Activated CD8-positive, alpha-beta T cell treated with anti-CD3 and anti-CD28 coated beads for 36 hours (primary cell): ENCODE measurements at regions not wholly inside any gene's neighbourhood (a gene's known extent, or its start where the extent isn't known, plus 50 kb on each side); places are given as distances from the start of the nearest gene placed in this dataset.

ENCODE experiments used
- ATAC-seq: fragments of 200-7000 bp; cut with Tn5 transposase; one replicate; pipeline ENCODE4 v1.10.0; 2021; ENCODE audit warnings: mild to moderate bottlenecking, moderate library complexity
- CTCF ChIA-PET: fragments of 350-600 bp; sonication (Branson Sonifier 250); formaldehyde crosslinking; loops from one replicate; lab custom pipeline; 2021; ENCODE audit warnings: antibody characterized with exemption; lab: Charles Lee
- POLR2A ChIA-PET: fragments of 350-600 bp; sonication (Branson Sonifier 250); formaldehyde crosslinking; loops from one replicate; lab custom pipeline; 2021; ENCODE audit warnings: antibody characterized with exemption; lab: Charles Lee
- DNase-seq: peaks from one replicate; pipeline ENCODE4 v3.0.0-alpha.2; 2020
- H3K27ac Mint-ChIP-seq: one replicate; pipeline ENCODE4 v1.8.0; 2021; ENCODE audit warnings: mild to moderate bottlenecking, mixed read lengths
- H3K27me3 Mint-ChIP-seq: one replicate; pipeline ENCODE4 v1.8.0; 2021; ENCODE audit warnings: mixed read lengths
- H3K36me3 Mint-ChIP-seq: one replicate; pipeline ENCODE4 v1.8.0; 2021; ENCODE audit warnings: low read depth, mixed read lengths
- H3K4me1 Mint-ChIP-seq: one replicate; pipeline ENCODE4 v1.8.0; 2021; ENCODE audit warnings: low read depth, mixed read lengths
- H3K4me3 Mint-ChIP-seq: one replicate; pipeline ENCODE4 v1.8.0; 2021; ENCODE audit warnings: mild to moderate bottlenecking, moderate library complexity, mixed read lengths
- H3K9me3 Mint-ChIP-seq: one replicate; pipeline ENCODE4 v1.8.0; 2021; ENCODE audit warnings: mixed read lengths
- CTCF ChIP-seq: fragments of 200-600 bp; IDR thresholded peaks from one replicate; pipeline ENCODE4 v1.8.0; 2022; ENCODE audit warnings: antibody characterized with exemption, mild to moderate bottlenecking
- intact Hi-C: fragments of 100-400 bp; cut with micrococcal nuclease; formaldehyde crosslinking; loops from one replicate; pipeline ENCODE4 v1.10.0; 2022

DNA sequence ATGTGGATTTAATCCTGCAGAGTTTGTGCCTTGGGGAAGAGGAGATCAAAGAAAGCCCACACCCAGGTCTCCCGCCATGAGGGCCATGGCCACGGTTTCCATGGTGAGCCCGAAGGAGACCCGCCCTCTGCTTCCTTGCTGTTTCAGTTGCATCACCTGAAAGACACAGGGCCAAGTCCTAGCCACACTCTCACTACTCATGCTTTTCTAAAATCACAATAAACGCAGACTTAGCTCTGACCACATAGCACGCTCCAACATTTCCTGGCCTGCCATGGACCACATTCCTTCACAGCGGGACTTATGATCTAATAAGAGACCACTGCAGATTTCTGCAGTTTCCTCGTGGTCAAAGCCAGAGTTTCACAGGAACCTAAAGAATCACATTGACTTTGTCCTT lies 426.0 kb upstream of the NR3C2 start:
- TF ChIP-seq CTCF: no peak
- no peak for ATAC-seq
- H3K27me3 Mint-ChIP-seq: peaks cover 2% of the 10 kb centered on the region
- intact Hi-C loops: no loop called here
- no peak for DNase-seq
- ChIA-PET CTCF (no interaction called here), POLR2A (no interaction called here)
- H3K36me3 Mint-ChIP-seq: no peaks in the 10 kb centered on the region
- H3K4me3 Mint-ChIP-seq: no peak overlapping the region
- no peaks in the 10 kb centered on the region for H3K9me3 Mint-ChIP-seq
- no peak overlapping the region for H3K27ac Mint-ChIP-seq
- H3K4me1 Mint-ChIP-seq: no peaks in the 10 kb centered on the region

DNA sequence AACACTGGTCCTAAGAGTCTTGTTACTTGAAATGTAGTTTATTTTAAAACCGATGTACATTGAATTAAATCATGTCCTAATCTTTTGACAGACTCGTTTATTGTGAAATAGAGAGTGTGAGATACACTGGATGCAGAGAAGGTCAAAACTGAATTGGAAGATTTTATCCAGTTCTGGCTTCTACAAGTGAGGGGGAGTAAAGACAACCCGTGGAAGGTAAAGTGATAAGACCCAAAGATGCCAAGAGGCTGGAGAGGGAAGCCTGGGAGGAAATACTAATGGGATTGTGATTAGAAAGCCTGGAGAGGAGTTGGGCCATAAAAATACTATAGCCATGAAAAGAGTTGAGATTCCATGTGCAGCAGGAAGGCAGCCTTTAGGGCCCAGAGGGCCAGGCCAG lies 424.5 kb upstream of the NR3C2 start:
- intact Hi-C loops: no loop called here
- Mint-ChIP-seq H3K36me3 (no peaks in the 10 kb centered on the region), H3K27me3 (peaks cover 2% of the 10 kb centered on the region), H3K9me3 (no peaks in the 10 kb centered on the region), H3K4me1 (no peaks in the 10 kb centered on the region), H3K27ac (no peak overlapping the region), H3K4me3 (no peak overlapping the region)
- ATAC-seq (no peak), DNase-seq (no peak)
- POLR2A ChIA-PET: no interaction called here
- no peak for TF ChIP-seq CTCF
- CTCF ChIA-PET: no interaction called here

DNA sequence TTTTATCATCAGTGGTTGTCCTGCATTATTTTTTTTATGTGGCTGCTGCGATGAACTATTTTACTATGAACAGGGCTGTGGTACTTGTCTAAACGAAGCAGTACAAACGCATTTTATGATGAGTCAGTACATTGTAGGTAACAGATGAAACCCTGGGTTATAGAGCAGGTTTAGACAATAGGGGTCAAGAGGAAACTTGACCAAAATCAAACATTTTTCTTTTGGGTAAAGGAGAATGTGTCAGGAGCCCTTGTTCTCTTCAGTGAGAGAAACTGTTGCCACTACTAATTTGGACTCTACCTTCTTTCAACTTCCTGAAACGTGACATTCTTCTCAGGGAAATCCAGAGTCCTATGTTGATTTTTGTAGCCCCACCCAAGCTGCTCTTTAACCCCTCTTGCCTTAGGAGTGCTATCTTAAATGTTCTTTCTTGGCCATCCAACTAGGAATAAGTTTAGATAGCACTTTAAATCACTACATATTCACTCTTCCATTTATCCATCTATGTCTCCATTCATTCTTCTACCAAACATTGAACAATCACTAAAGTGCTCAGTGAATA lies 415.8 kb upstream of the NR3C2 start:
- ATAC-seq (no peak), DNase-seq (no peak)
- Mint-ChIP-seq H3K4me1 (no peaks in the 10 kb centered on the region), H3K4me3 (no peak overlapping the region), H3K36me3 (no peaks in the 10 kb centered on the region), H3K27ac (no peak overlapping the region), H3K27me3 (peaks cover 3% of the 10 kb centered on the region), H3K9me3 (peaks cover 5% of the 10 kb centered on the region)
- POLR2A ChIA-PET: no interaction called here
- TF ChIP-seq CTCF: no peak
- CTCF ChIA-PET: no interaction called here
- intact Hi-C loops: no loop called here

DNA sequence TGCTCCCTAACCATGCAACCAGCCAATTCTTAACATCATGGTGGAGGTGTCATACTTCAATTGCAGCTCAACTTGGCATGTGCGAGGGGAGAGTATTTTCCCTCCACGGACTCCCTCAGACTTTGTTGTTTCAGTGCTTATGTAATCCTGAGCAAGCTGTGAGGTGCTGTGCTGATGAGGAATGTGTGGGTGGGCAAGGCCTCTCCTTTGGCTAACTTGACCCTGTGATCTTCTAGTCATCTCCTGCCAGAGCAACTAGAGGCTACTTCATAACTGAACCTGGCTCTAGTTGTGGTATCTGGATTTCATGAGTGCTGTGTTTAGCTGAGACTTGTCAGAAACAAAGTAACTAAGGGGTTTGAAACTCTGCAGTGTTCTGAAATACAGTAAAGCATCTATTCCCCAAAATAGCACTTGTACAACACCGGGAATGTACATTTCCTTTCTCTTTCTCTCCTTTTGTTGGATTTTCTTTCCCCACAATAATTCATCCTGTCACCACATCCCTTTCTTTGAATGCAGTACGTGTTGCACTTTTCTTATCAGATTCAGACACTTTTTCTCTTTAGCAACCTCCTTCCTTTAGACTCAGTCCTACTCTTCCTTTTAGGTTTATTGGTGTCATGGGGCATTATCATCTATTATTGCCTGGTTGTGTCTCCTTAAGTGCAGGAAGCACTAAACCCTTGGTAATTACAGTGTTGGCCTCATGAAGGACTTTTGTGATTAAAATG lies 415.2 kb upstream of the NR3C2 start:
- no peak for ATAC-seq
- TF ChIP-seq CTCF: no peak
- H3K27ac Mint-ChIP-seq: no peak overlapping the region
- no peaks in the 10 kb centered on the region for H3K4me1 Mint-ChIP-seq
- H3K36me3 Mint-ChIP-seq: no peaks in the 10 kb centered on the region
- intact Hi-C loops: no loop called here
- peaks cover 3% of the 10 kb centered on the region for H3K27me3 Mint-ChIP-seq
- H3K9me3 Mint-ChIP-seq: peaks cover 5% of the 10 kb centered on the region
- H3K4me3 Mint-ChIP-seq: no peak overlapping the region
- CTCF ChIA-PET: no interaction called here
- POLR2A ChIA-PET: interaction anchor here (0.6 kb wide), 1 partner anchor 52 kb away, joined by 3 read pairs; no protein-coding TSS in a partner anchor
- DNase-seq: no peak

- peaks cover 5% of the 10 kb centered on the region for H3K9me3 Mint-ChIP-seq
- H3K27ac Mint-ChIP-seq: no peak overlapping the region
- no peak for TF ChIP-seq CTCF
- POLR2A ChIA-PET: no interaction called here
- H3K4me3 Mint-ChIP-seq: no peak overlapping the region
- CTCF ChIA-PET: no interaction called here
- H3K27me3 Mint-ChIP-seq: no peaks in the 10 kb centered on the region
- no peak for ATAC-seq
- DNase-seq: no peak
- intact Hi-C loops: no loop called here
- H3K4me1 Mint-ChIP-seq: no peaks in the 10 kb centered on the region
- H3K36me3 Mint-ChIP-seq: no peaks in the 10 kb centered on the region
These were observed 412.0 kb upstream of the NR3C2 start for GRCh38 chr4:148854203-148854602.
